Natural killer cell (primary cell): ENCODE measurements at regions not wholly inside any gene's neighbourhood (a gene's known extent, or its start where the extent isn't known, plus 50 kb on each side); places are given as distances from the start of the nearest gene placed in this dataset.

Experiments used
- ATAC-seq, 3 donors: fragments of 150-1000 bp in 2 of 3; fragments of 200-7000 bp in 1 of 3; cut with Tn5 transposase; 1 replicate in 1 of 3; 2 replicates in 2 of 3; pipeline ENCODE4 v1.10.0; 2021; ENCODE audit warnings: mild to moderate bottlenecking in 2 of 3, moderate library complexity in 2 of 3
- DNase-seq, 2 donors: peaks; one replicate each; pipeline versions ENCODE4 v3.0.0 to v3.0.0-alpha.2; 2013 to 2021; ENCODE audit warnings: mixed read lengths in 1 of 2
- H3K27ac ChIP-seq: one replicate; pipeline ENCODE4 v1.5.1; 2013; ENCODE audit warnings: mild to moderate bottlenecking, low read length
- H3K27me3 ChIP-seq: one replicate; pipeline ENCODE4 v1.6.1; 2013; ENCODE audit warnings: low read length; ENCODE audit not compliant: control insufficient read depth, insufficient read depth
- H3K36me3 ChIP-seq: one replicate; pipeline ENCODE4 v1.6.1; 2013; ENCODE audit warnings: low read length; ENCODE audit not compliant: control insufficient read depth, insufficient read depth
- H3K4me1 ChIP-seq: one replicate; pipeline ENCODE4 v1.6.1; 2013; ENCODE audit warnings: low read length; ENCODE audit not compliant: control insufficient read depth, insufficient read depth
- H3K4me3 ChIP-seq: one replicate; pipeline ENCODE4 v1.5.1; 2013; ENCODE audit warnings: low read length
- H3K9me3 ChIP-seq: one replicate; pipeline ENCODE4 v1.6.1; 2013; ENCODE audit warnings: low read length; ENCODE audit not compliant: control insufficient read depth, insufficient read depth
- H3K27ac Mint-ChIP-seq, 2 donors: one replicate each; pipeline ENCODE4 v1.8.0; 2022; ENCODE audit warnings: mild to moderate bottlenecking in 2 of 2, mixed read lengths in 2 of 2, moderate library complexity in 1 of 2
- H3K27me3 Mint-ChIP-seq, 2 donors: one replicate each; pipeline ENCODE4 v1.8.0; 2022; ENCODE audit warnings: low read depth in 2 of 2, mixed read lengths in 2 of 2
- H3K36me3 Mint-ChIP-seq: one replicate; pipeline ENCODE4 v1.8.0; 2022; ENCODE audit warnings: mixed read lengths
- H3K4me1 Mint-ChIP-seq, 2 donors: one replicate each; pipeline ENCODE4 v1.8.0; 2022; ENCODE audit warnings: mixed read lengths in 2 of 2
- H3K4me3 Mint-ChIP-seq: one replicate; pipeline ENCODE4 v1.8.0; 2022; ENCODE audit warnings: mild to moderate bottlenecking, moderate library complexity, mixed read lengths
- H3K9me3 Mint-ChIP-seq, 2 donors: one replicate each; pipeline ENCODE4 v1.8.0; 2022; ENCODE audit warnings: mixed read lengths in 2 of 2
- CTCF ChIP-seq: fragments of 200-600 bp; IDR thresholded peaks from one replicate; pipeline ENCODE4 v1.8.0; 2022; ENCODE audit warnings: antibody characterized with exemption
- WGBS: methylation state at CpG from one replicate; pipeline ENCODE4 v1.1.7; 2013; ENCODE audit warnings: missing lambda C conversion rate; ENCODE audit not compliant: insufficient coverage; 5-methylcytosine and 5-hydroxymethylcytosine counted together
- intact Hi-C: fragments of 100-400 bp; cut with micrococcal nuclease; formaldehyde crosslinking; loops from one replicate; pipeline ENCODE4 v1.14.2; 2022

- Histone ChIP-seq H3K4me3 (no peak overlapping the region), H3K9me3 (no peaks in the 10 kb centered on the region), H3K27ac (no peak overlapping the region), H3K4me1 (peaks cover 8% of the 10 kb centered on the region), H3K36me3 (no peaks in the 10 kb centered on the region), H3K27me3 (no peaks in the 10 kb centered on the region)
- Mint-ChIP-seq H3K27me3 (peaks cover 0 to 3% of the 10 kb centered on the region in 2 donors), H3K4me1 (peaks cover 16 to 19% of the 10 kb centered on the region in 2 donors), H3K27ac (no peak overlapping the region), H3K36me3 (no peaks in the 10 kb centered on the region), H3K4me3 (no peak overlapping the region), H3K9me3 (no peaks in the 10 kb centered on the region)
- 44% methylated on average over 1 of the region's 6 CpGs for WGBS
- ATAC-seq = no peak
- intact Hi-C loops = no loop called here
- no peak for DNase-seq
- TF ChIP-seq CTCF = no peak
Observed at GRCh38 chr14:22407033-22407432, 182.0 kb downstream of the DAD1 start.

GRCh38 chr14:22405201-22405600, 183.8 kb downstream of the DAD1 start:
- peaks cover 4% of the 10 kb centered on the region for H3K4me1 ChIP-seq
- no peaks in the 10 kb centered on the region for H3K27me3 ChIP-seq
- no peak overlapping the region for H3K27ac Mint-ChIP-seq
- no peaks in the 10 kb centered on the region for H3K36me3 ChIP-seq
- H3K9me3 ChIP-seq = no peaks in the 10 kb centered on the region
- H3K4me1 Mint-ChIP-seq = peaks cover 10 to 12% of the 10 kb centered on the region in 2 donors
- 100% methylated on average over 1 of the region's 1 CpG for WGBS
- H3K36me3 Mint-ChIP-seq = no peaks in the 10 kb centered on the region
- no peak overlapping the region for H3K27ac ChIP-seq
- DNase-seq = no peak
- H3K27me3 Mint-ChIP-seq = peaks cover 0 to 3% of the 10 kb centered on the region in 2 donors
- ATAC-seq = no peak
- no peaks in the 10 kb centered on the region for H3K9me3 Mint-ChIP-seq
- intact Hi-C loops = no loop called here
- no peak overlapping the region for H3K4me3 Mint-ChIP-seq
- no peak overlapping the region for H3K4me3 ChIP-seq
- TF ChIP-seq CTCF = no peak

GRCh38 chr14:22403296-22403695, 185.7 kb downstream of the DAD1 start:
- Mint-ChIP-seq H3K36me3 (no peaks in the 10 kb centered on the region), H3K4me3 (no peak overlapping the region), H3K27me3 (no peaks in the 10 kb centered on the region), H3K27ac (no peak overlapping the region), H3K9me3 (no peaks in the 10 kb centered on the region), H3K4me1 (peaks cover 6 to 7% of the 10 kb centered on the region in 2 donors)
- H3K36me3 ChIP-seq = no peaks in the 10 kb centered on the region
- no peak overlapping the region for H3K4me3 ChIP-seq
- ATAC-seq (no peak), DNase-seq (no peak)
- no peak for TF ChIP-seq CTCF
- intact Hi-C loops = no loop called here
- H3K4me1 ChIP-seq = no peaks in the 10 kb centered on the region
- no peaks in the 10 kb centered on the region for H3K9me3 ChIP-seq
- 93% methylated on average over 4 of the region's 4 CpGs for WGBS
- no peaks in the 10 kb centered on the region for H3K27me3 ChIP-seq
- no peak overlapping the region for H3K27ac ChIP-seq

GRCh38 chr14:22400655-22401259, 188.3 kb downstream of the DAD1 start:
- Histone ChIP-seq H3K9me3 (no peaks in the 10 kb centered on the region), H3K4me3 (no peak overlapping the region), H3K4me1 (no peaks in the 10 kb centered on the region), H3K36me3 (no peaks in the 10 kb centered on the region), H3K27me3 (no peaks in the 10 kb centered on the region), H3K27ac (no peak overlapping the region)
- Mint-ChIP-seq H3K27me3 (no peaks in the 10 kb centered on the region), H3K27ac (no peak overlapping the region), H3K4me1 (peaks cover 7 to 10% of the 10 kb centered on the region in 2 donors), H3K4me3 (no peak overlapping the region), H3K36me3 (no peaks in the 10 kb centered on the region), H3K9me3 (no peaks in the 10 kb centered on the region)
- no peak for TF ChIP-seq CTCF
- ATAC-seq (no peak), DNase-seq (no peak)
- intact Hi-C loops = no loop called here
- 91% methylated on average over 3 of the region's 3 CpGs for WGBS
